Liver (tissue), 3 donors: ENCODE measurements at regions not wholly inside any gene's neighbourhood (a gene's known extent, or its start where the extent isn't known, plus 50 kb on each side); places are given as distances from the start of the nearest gene placed in this dataset.

Experiments used
- ATF3 ChIP-seq: IDR thresholded peaks from 2 replicates; pipeline ENCODE4 v1.6.1; 2016; ENCODE audit warnings: antibody characterized with exemption
- CTCF ChIP-seq: fragments of 150-350 bp; IDR thresholded peaks from 2 replicates; pipeline ENCODE4 v1.5.1; 2017; ENCODE audit warnings: improper control_type of control experiment, low read depth, low read length; ENCODE audit not compliant: missing input control
- EGR1 ChIP-seq, 2 donors: IDR thresholded peaks; 2 replicates each; pipeline ENCODE4 v1.6.1; 2016 to 2018; ENCODE audit warnings: antibody characterized with exemption in 2 of 2, low read depth in 2 of 2
- GABPA ChIP-seq, 2 donors: IDR thresholded peaks in 1 of 2; conservative IDR thresholded peaks in 1 of 2; 2 replicates each; pipeline ENCODE4 v1.6.1; 2016; ENCODE audit warnings: antibody characterized with exemption in 2 of 2, mild to moderate bottlenecking in 1 of 2, moderate library complexity in 1 of 2
- HNF4A ChIP-seq, 2 donors: conservative IDR thresholded peaks; 2 replicates each; pipeline ENCODE4 v1.6.1; 2016; ENCODE audit warnings: antibody characterized with exemption in 2 of 2, mild to moderate bottlenecking in 2 of 2
- HNF4G ChIP-seq: IDR thresholded peaks from 2 replicates; pipeline ENCODE4 v1.6.1; 2016; ENCODE audit warnings: antibody characterized with exemption
- JUND ChIP-seq, 2 donors: IDR thresholded peaks; 2 replicates each; pipeline ENCODE4 v1.6.1; 2016; ENCODE audit warnings: antibody characterized with exemption in 2 of 2
- MAX ChIP-seq: IDR thresholded peaks from 2 replicates; pipeline ENCODE4 v1.6.1; 2016; ENCODE audit warnings: antibody characterized with exemption
- RAD21 ChIP-seq, 2 donors: IDR thresholded peaks; 2 replicates each; pipeline ENCODE4 v1.6.1; 2016; ENCODE audit warnings: antibody characterized with exemption in 2 of 2, mild to moderate bottlenecking in 2 of 2
- REST ChIP-seq: IDR thresholded peaks from 2 replicates; pipeline ENCODE4 v1.6.1; 2016; ENCODE audit warnings: antibody characterized with exemption, mild to moderate bottlenecking
- RXRA ChIP-seq, 2 donors: IDR thresholded peaks; 2 replicates each; pipeline ENCODE4 v1.6.1; 2017 to 2018; ENCODE audit warnings: antibody characterized with exemption in 2 of 2, mild to moderate bottlenecking in 1 of 2
- SP1 ChIP-seq: IDR thresholded peaks from 2 replicates; pipeline ENCODE4 v1.6.1; 2018; ENCODE audit warnings: antibody characterized with exemption, mild to moderate bottlenecking
- YY1 ChIP-seq: IDR thresholded peaks from 2 replicates; pipeline ENCODE4 v1.6.1; 2016; ENCODE audit warnings: antibody characterized with exemption, mild to moderate bottlenecking
- donor health status: healthy.
- donor health status: healthy.

- no peak for TF ChIP-seq HNF4A (conservative IDR thresholded peaks at IDR 0.05)
- no peak for TF ChIP-seq CTCF
- no peak for TF ChIP-seq GABPA (IDR thresholded peaks at IDR 0.05 in 1 of 2, conservative IDR thresholded peaks at IDR 0.05 in 1 of 2)
- no peak for TF ChIP-seq MAX
- no peak for TF ChIP-seq REST
- TF ChIP-seq RXRA (IDR thresholded peaks at IDR 0.05), result no peak
- no peak for TF ChIP-seq YY1
- no peak for TF ChIP-seq RAD21 (IDR thresholded peaks at IDR 0.05)
- TF ChIP-seq JUND (IDR thresholded peaks at IDR 0.05), result no peak
- no peak for TF ChIP-seq SP1
- TF ChIP-seq ATF3, result no peak
- no peak for TF ChIP-seq EGR1 (IDR thresholded peaks at IDR 0.05; ENCODE audit: low read depth in 2 of 2)
- no peak for TF ChIP-seq HNF4G
Measured at GRCh38 chr9:104984542-104984941, 56.6 kb upstream of the ABCA1 start.
